GM21390 (cell line): ENCODE measurements at regions not wholly inside any gene's neighbourhood (a gene's known extent, or its start where the extent isn't known, plus 50 kb on each side); places are given as distances from the start of the nearest gene placed in this dataset.

Experiments used
- ATAC-seq: cut with Tn5 transposase; IDR thresholded peaks from one replicate; pipeline ENCODE4 v1.9.1; 2021; ENCODE audit not compliant: unreplicated experiment

DNA sequence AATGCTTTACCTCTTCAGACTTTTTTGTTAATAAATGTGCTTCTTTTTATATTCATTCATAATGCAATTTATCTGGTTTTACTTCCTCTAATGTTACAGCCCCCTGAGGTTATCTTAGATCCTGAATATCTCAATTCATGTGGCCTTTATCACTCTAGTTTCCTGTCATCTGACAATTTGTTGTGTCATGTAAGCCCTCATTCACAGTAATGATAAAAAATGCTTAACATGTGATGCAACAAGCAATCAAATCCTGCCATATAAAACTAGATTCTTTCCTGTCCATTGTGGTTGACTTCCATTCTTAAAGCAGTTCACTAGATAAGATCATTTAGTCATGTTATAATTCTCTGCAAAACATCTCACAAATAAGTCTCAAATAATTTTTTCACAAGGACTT lies 991.2 kb upstream of the ACO1 start:
- no peak for ATAC-seq

GRCh38 chr9:31394015-31394473 lies 990.4 kb upstream of the ACO1 start:
- ATAC-seq: peak; percentile 56

GRCh38 chr9:31412081-31412480 lies 972.4 kb upstream of the ACO1 start:
- no peak for ATAC-seq

- no peak for ATAC-seq
Measured at GRCh38 chr9:31415164-31415563, 969.3 kb upstream of the ACO1 start.

DNA sequence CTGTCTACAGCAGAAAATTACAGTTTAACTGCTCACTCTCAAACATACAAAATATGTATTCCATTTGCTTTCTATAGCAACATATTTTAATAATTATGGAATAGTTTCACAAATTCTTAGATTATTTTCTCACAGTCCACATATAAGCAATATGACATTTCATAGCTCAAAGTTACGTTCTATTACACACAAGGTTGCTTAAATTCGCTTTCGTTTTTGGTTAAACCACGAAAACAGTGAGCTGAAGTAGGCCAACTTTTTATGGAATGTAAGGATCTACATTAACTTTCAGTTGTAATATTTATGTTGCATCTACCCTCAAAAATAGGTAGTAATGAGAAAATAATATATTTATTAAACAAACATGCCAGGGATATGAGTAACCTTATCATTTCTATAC lies 966.0 kb upstream of the ACO1 start:
- ATAC-seq: no peak

- peak; percentile 66 for ATAC-seq
Measured at GRCh38 chr9:31443630-31444457, 940.6 kb upstream of the ACO1 start.

DNA sequence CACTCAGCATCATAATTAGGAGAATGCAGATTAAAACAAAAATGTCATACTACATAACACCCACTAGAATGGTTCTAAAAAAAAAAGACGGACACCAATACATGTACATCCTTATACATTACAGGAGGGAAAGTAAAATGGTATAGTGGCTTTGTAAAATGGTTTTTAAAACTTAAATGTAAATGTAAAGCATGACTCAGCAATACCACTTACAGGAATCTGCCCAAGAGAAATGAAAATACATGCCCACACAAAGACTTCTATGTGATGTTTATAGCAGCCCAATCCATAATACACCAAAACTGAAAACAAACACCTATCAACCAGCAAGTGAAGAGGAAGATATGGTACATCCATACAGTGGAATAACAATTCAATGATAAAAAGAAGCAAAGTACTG lies 939.1 kb upstream of the ACO1 start:
- ATAC-seq: no peak

DNA sequence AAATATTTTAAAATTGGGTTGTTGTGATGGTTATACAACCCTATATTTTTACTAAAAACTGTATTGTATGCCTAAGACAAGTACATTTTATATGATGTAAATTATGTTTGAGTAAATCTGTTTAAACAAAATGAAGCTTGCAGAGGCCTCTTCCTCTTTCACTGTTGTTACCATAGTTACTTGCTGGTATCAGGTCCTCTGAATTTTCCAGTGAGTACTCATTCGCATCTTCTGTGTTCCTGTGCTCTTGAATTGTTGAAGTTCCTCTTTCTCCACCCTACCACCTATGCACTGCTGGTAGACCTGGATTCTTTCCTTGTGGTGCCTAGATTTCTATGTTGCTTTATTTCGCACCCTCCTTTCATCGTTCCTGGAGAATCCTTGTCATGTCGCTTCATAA lies 938.5 kb upstream of the ACO1 start:
- ATAC-seq: peak; percentile 74

GRCh38 chr9:31467075-31467474 lies 917.4 kb upstream of the ACO1 start:
- ATAC-seq: no peak

DNA sequence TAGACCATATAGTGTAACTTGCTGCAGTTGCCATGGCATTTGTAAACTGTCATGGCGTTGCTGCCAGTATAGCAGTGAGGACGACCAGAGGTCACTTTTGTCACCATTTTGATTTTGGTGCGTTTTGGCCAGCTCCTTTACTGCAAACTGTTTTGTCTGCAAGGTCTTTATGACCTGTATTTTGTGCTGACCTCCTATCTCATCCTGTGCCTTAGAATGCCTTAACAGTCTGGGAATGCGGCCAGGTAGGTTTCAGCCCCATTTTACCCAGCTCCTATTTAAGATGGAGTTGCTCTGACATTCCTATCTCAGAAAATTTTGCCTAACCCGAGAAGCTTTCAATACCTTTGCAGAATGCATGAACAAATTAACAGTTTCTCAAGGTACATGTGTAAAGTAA lies 914.4 kb upstream of the ACO1 start:
- ATAC-seq: no peak

DNA sequence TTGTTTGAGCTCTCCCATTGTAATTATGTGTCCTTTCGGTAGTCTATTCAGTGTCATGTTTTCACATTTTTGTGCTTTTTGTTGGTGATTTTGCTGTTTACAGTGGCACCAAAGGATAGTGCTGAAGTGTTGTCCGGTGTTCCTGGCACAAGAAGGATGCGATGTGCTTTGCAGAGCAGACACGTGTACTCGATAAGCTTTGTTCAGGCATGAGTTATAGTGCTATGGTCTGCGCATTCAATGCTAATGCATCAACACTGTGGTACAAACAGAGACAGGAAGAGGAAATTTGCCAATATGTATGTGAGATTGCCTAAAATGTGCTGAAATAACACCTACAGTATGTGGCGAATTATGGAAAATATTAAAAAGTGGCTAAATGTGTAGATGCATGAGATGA lies 913.4 kb upstream of the ACO1 start:
- ATAC-seq: no peak

GRCh38 chr9:31486630-31487029 lies 897.8 kb upstream of the ACO1 start:
- no peak for ATAC-seq

DNA sequence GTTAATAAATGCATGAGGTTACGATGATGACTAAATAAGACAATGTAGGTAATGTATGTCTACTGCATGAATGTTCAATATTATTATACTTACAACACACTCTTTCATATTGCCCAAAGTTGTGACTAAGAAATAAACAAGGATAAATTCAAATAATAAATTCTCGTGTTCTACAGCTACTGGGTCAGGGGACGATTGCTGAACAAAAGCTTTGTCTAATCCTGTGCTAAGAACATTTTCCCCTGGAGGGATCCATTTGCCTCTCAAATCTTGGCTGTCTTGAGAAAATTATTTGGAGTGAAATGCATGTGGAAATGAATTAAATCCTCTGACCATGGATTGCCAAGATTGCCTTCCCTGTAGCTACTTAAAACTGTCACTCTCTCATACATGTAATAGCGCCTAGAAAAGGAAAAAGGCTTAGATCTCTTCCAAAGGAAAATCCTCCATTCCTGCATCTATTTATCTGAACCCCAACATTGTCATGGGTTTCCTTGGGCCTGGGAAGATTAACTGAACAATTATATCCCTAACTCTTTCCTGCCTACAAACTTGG lies 893.8 kb upstream of the ACO1 start:
- ATAC-seq: no peak

GRCh38 chr9:31492229-31492628 lies 892.2 kb upstream of the ACO1 start:
- ATAC-seq: no peak

GRCh38 chr9:31500422-31500821 lies 884.0 kb upstream of the ACO1 start:
- peak; percentile 63 for ATAC-seq

GRCh38 chr9:31519011-31519410 lies 865.4 kb upstream of the ACO1 start:
- peak; percentile 65 for ATAC-seq

DNA sequence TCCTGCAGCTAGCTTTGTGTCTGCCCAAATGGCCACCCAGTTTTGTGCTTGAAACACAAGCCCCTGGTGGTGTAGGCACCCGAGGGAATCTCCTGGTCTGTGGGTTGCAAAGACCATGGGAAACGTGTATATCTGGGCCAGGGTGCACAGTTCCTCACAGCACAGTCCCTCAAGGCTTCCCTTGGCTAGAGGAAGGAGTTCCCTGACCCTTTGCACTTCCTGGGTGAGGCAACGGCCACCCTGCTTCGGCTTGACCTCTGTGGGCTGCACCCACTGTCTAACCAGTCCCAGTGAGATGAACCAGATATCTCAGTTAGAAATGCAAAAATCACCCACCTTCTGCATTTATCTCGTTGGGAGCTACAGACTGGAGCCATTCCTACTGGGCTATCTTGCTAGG lies 865.0 kb upstream of the ACO1 start:
- ATAC-seq: no peak

GRCh38 chr9:31519826-31520225 lies 864.6 kb upstream of the ACO1 start:
- no peak for ATAC-seq

- peak; percentile 71 for ATAC-seq
Measured at GRCh38 chr9:31520301-31521085, 864.0 kb upstream of the ACO1 start.

DNA sequence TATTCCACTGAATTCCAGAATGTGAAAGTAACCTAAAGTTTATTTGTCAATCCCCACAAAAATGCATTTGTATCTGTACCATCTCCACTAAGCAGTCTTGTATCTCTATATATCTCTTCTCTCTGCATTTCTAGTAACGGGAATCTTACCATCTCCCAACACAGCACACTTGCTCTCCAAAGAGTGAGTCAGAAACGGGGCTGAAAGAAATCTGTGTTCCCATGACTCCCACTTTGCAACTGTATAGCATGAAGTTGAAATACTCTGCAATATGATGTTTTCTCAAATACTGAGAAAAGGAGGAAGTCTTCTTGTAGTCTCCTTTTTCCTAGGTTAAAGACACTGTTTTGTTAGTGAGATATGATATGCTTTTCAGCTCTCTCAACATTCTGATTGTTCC lies 848.8 kb upstream of the ACO1 start:
- ATAC-seq: no peak

GRCh38 chr9:31536471-31536870 lies 848.0 kb upstream of the ACO1 start:
- ATAC-seq: no peak

DNA sequence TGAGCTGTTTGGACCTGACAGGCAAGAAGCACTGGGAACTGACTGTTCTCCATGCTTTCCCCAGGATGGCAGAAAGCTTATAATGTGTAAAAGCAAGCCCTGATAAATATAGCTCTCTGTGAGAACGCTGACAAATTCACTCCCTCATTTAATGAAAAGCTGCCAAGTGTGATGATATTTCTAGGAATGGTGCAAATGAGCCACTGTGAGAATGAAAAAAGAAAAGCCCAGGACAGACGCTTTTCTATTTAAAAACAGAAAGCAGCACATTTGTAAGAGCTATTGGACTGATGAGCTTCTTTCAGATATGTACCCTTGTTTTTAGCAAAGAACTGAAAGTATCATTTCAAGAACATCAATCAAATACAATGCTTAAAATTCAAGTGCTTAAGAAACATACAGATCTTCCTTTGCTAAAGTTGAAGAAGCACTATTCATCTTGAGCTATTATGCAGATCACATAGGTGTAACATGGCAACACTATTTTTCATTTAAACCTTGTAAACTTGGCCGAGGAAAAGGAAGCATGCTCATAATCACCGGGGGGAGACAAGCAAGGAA lies 842.6 kb upstream of the ACO1 start:
- peak; percentile 18 for ATAC-seq
